HepG2 (cell line): ENCODE measurements at regions not wholly inside any gene's neighbourhood (a gene's known extent, or its start where the extent isn't known, plus 50 kb on each side); places are given as distances from the start of the nearest gene placed in this dataset.

Experiments
- ATAC-seq: fragments of 200-7000 bp; cut with Tn5 transposase; 3 replicates; pipeline ENCODE4 v1.9.1; 2020; ENCODE audit warnings: mild to moderate bottlenecking, moderate library complexity
- BruUV-seq: library from RNA; stranded (reverse); fragments of 400-500 nt; replicated peaks from 2 replicates; lab custom pipeline; 2021; lab: Mats Ljungman, UMichigan
- CTCF ChIA-PET: fragments of 300-600 bp; formaldehyde crosslinking; extraction: SDS; loops from one replicate; lab custom pipeline; 2021; ENCODE audit warnings: low total read pairs, inconsistent platforms, low intra/inter-chr PET ratio; lab: Yijun Ruan, JAX
- POLR2A ChIA-PET: fragments of 350-600 bp; sonication (Branson Sonifier 250); formaldehyde crosslinking; loops from one replicate; lab custom pipeline; 2020; ENCODE audit warnings: antibody characterized with exemption, inconsistent platforms; lab: Yijun Ruan, JAX
- DNase-seq: peaks from one replicate; pipeline ENCODE4 v3.0.0-alpha.2; 2015; ENCODE audit warnings: low spot score
- FAIRE-seq: peaks from 3 replicates; lab custom pipeline; 2011; peaks lifted over from hg19 to GRCh38; lab: Jason Lieb, UNC
- H2AFZ ChIP-seq: one replicate; pipeline ENCODE4 v1.6.1; 2011; ENCODE audit warnings: low read length, inconsistent platforms
- H3K27ac ChIP-seq: fragments of 300-600 bp; 3 replicates; pipeline ENCODE4 v1.8.0; 2011; ENCODE audit warnings: mixed run types, mild to moderate bottlenecking, mixed read lengths, low read length, inconsistent platforms; ENCODE audit not compliant: insufficient read depth; ENCODE audit errors: extremely low read length
- H3K27me3 ChIP-seq, 2 experiments: fragments of 200-600 bp in 1 of 2; 2 replicates in 1 of 2; 3 replicates in 1 of 2; pipeline versions ENCODE4 v1.6.0 to v1.8.0; 2011; ENCODE audit warnings: low read length in 2 of 2, mild to moderate bottlenecking in 2 of 2, moderate library complexity in 2 of 2, inconsistent platforms in 1 of 2; ENCODE audit not compliant: insufficient read depth in 2 of 2, control insufficient read depth in 1 of 2
- H3K36me3 ChIP-seq, 2 experiments: fragments of 200-600 bp in 1 of 2; replicated peaks in 1 of 2; 2 replicates in 1 of 2; 3 replicates in 1 of 2; pipeline versions ENCODE4 v1.5.1 to v1.8.0; 2011; ENCODE audit warnings: low read length in 2 of 2, inconsistent platforms in 1 of 2; ENCODE audit not compliant: insufficient read depth in 2 of 2, control insufficient read depth in 1 of 2
- H3K4me1 ChIP-seq: 2 replicates; pipeline ENCODE4 v1.5.1; 2012; ENCODE audit warnings: low read length, inconsistent platforms; ENCODE audit not compliant: insufficient read depth
- H3K4me2 ChIP-seq: 2 replicates; pipeline ENCODE4 v1.6.0; 2011; ENCODE audit warnings: low read depth, low read length, inconsistent platforms
- H3K4me3 ChIP-seq, 3 experiments: fragments of 200-600 bp in 1 of 3; sonication (generic), shearing (Covaris generic) in 1 of 3; replicated peaks in 1 of 3; 2 replicates each; pipeline ENCODE4 v1.5.1; 2011 to 2016; ENCODE audit warnings: low read length in 3 of 3, inconsistent platforms in 2 of 3, low read depth in 2 of 3, mild to moderate bottlenecking in 2 of 3, control low read depth in 1 of 3, mixed read lengths in 1 of 3; ENCODE audit not compliant: insufficient read depth in 1 of 3
- H3K79me2 ChIP-seq: one replicate; pipeline ENCODE4 v1.6.1; 2011; ENCODE audit warnings: low read length, inconsistent platforms; ENCODE audit not compliant: insufficient read depth
- H3K9ac ChIP-seq: 2 replicates; pipeline ENCODE4 v1.6.0; 2011; ENCODE audit warnings: mild to moderate bottlenecking, low read depth, low read length, inconsistent platforms; ENCODE audit not compliant: insufficient read depth
- H3K9me3 ChIP-seq: 2 replicates; pipeline ENCODE4 v1.5.1; 2012; ENCODE audit warnings: mild to moderate bottlenecking, low read length
- H4K20me1 ChIP-seq: 2 replicates; pipeline ENCODE4 v1.6.0; 2011; ENCODE audit warnings: inconsistent platforms, mild to moderate bottlenecking, low read length, moderate library complexity; ENCODE audit not compliant: insufficient read depth
- BCLAF1 ChIP-seq: fragments of 450-650 bp; IDR thresholded peaks from 2 replicates; pipeline ENCODE4 v1.6.1; 2017; ENCODE audit warnings: mild to moderate bottlenecking
- GTF3A ChIP-seq: sonication (generic); formaldehyde crosslinking; conservative IDR thresholded peaks from 2 replicates; pipeline ENCODE4 v1.4.0; 2020; ENCODE audit warnings: mild to moderate bottlenecking, missing genetic modification reagents
- KLF11 ChIP-seq: IDR thresholded peaks from 2 replicates; pipeline ENCODE4 v1.6.1; 2016; ENCODE audit warnings: missing compliant biosample characterization
- NFKBIZ ChIP-seq: IDR thresholded peaks from 2 replicates; pipeline ENCODE4 v1.6.1; 2018; ENCODE audit warnings: missing genetic modification reagents, missing compliant biosample characterization
- NKX3-1 ChIP-seq: sonication (generic); formaldehyde crosslinking; IDR thresholded peaks from 2 replicates; pipeline ENCODE4 v1.5.0; 2020; ENCODE audit warnings: missing genetic modification reagents
- PAX8 ChIP-seq: sonication (generic); formaldehyde crosslinking; IDR thresholded peaks from 2 replicates; pipeline ENCODE4 v1.8.0; 2022; ENCODE audit warnings: mild to moderate bottlenecking, missing genetic modification reagents, borderline replicate concordance
- PHF20 ChIP-seq: sonication (generic); formaldehyde crosslinking; IDR thresholded peaks from 2 replicates; pipeline ENCODE4 v1.5.0; 2020; ENCODE audit warnings: mild to moderate bottlenecking, missing genetic modification reagents
- PHF5A ChIP-seq: IDR thresholded peaks from one replicate; pipeline ENCODE4 v1.6.1; 2018; ENCODE audit warnings: low read depth, missing genetic modification reagents; ENCODE audit not compliant: unreplicated experiment
- SMAD3 ChIP-seq: sonication (generic); formaldehyde crosslinking; IDR thresholded peaks from 2 replicates; pipeline ENCODE4 v1.4.0; 2020; ENCODE audit warnings: missing genetic modification reagents
- ZBTB26 ChIP-seq: IDR thresholded peaks from 2 replicates; pipeline ENCODE4 v1.6.1; 2016; ENCODE audit warnings: missing compliant biosample characterization, missing genetic modification reagents, borderline replicate concordance
- ZC3H4 ChIP-seq: sonication (generic); formaldehyde crosslinking; IDR thresholded peaks from 2 replicates; pipeline ENCODE4 v1.4.0; 2020; ENCODE audit warnings: missing genetic modification reagents, borderline replicate concordance
- ZNF232 ChIP-seq: sonication (generic); formaldehyde crosslinking; IDR thresholded peaks from 2 replicates; pipeline ENCODE4 v1.4.0; 2020; ENCODE audit warnings: missing genetic modification reagents, borderline replicate concordance
- ZNF432 ChIP-seq: sonication (generic); formaldehyde crosslinking; IDR thresholded peaks from 2 replicates; pipeline ENCODE4 v1.5.0; 2020; ENCODE audit warnings: missing genetic modification reagents, mild to moderate bottlenecking, borderline replicate concordance
- ZNF83 ChIP-seq: sonication (generic); formaldehyde crosslinking; IDR thresholded peaks from 2 replicates; pipeline ENCODE4 v1.4.0; 2020; ENCODE audit warnings: missing genetic modification reagents, mild to moderate bottlenecking, borderline replicate concordance
- ZSCAN22 ChIP-seq: sonication (generic); formaldehyde crosslinking; IDR thresholded peaks from 2 replicates; pipeline ENCODE4 v1.4.0; 2020; ENCODE audit warnings: mild to moderate bottlenecking, missing genetic modification reagents
- WGBS: methylation state at CpG from one replicate; pipeline ENCODE4 v1.1.6; 2017; ENCODE audit warnings: low lambda C conversion rate; 5-methylcytosine and 5-hydroxymethylcytosine counted together
- in situ Hi-C: cut with HindIII; loops from 2 replicates; pipeline ENCODE4 v1.10.0; 2017; ENCODE audit warnings: low pct_unique_long_range_greater_than_20kb; ENCODE audit not compliant: extremely low pct_ligation_motif_present
- intact Hi-C: fragments of 100-400 bp; cut with micrococcal nuclease; formaldehyde crosslinking; loops from one replicate; pipeline ENCODE4 v1.10.0; 2022; ENCODE audit not compliant: unreplicated experiment

GRCh38 chrX:42954880-42955279 is 176.9 kb upstream of the PPP1R2C start:
- H3K4me3 ChIP-seq: no peak overlapping the region
- FAIRE-seq: no peak
- no peak for ATAC-seq
- 0% methylated on average over 3 of the region's 3 CpGs for WGBS
- no peaks in the 10 kb centered on the region for H3K4me1 ChIP-seq
- H3K27me3 ChIP-seq: no peaks in the 10 kb centered on the region
- in situ Hi-C loops: no loop called here
- H3K9me3 ChIP-seq: no peaks in the 10 kb centered on the region
- no peak overlapping the region for H3K9ac ChIP-seq
- no peak overlapping the region for H2AFZ ChIP-seq
- POLR2A ChIA-PET: no interaction called here
- TF ChIP-seq ZNF432: no peak
- no peak for TF ChIP-seq ZC3H4 (CRISPR knock-in tag)
- TF ChIP-seq NKX3-1 (CRISPR knock-in tag): no peak
- no peak for TF ChIP-seq NFKBIZ (CRISPR knock-in tag)
- TF ChIP-seq SMAD3: no peak
- no peak for TF ChIP-seq PAX8 (CRISPR knock-in tag)
- no peak for TF ChIP-seq ZBTB26 (CRISPR knock-in tag)
- no peak for TF ChIP-seq ZNF232 (CRISPR knock-in tag)
- no peak for TF ChIP-seq KLF11 (CRISPR knock-in tag)
- no peak for TF ChIP-seq ZSCAN22 (CRISPR knock-in tag)
- no peak for TF ChIP-seq GTF3A (CRISPR knock-in tag)
- TF ChIP-seq BCLAF1: no peak
- no peak for TF ChIP-seq ZNF83
- no peak for TF ChIP-seq PHF5A (CRISPR knock-in tag)
- TF ChIP-seq PHF20: no peak
- TF ChIP-seq, all 625 proteins: peak for 0
- CTCF ChIA-PET: no interaction called here
- H3K4me2 ChIP-seq: no peak overlapping the region
- no peak for DNase-seq
- H3K36me3 ChIP-seq: no peaks in the 10 kb centered on the region
- no peaks in the 10 kb centered on the region for H4K20me1 ChIP-seq
- BruUV-seq: no TSS peak
- intact Hi-C loops: no loop called here
- H3K79me2 ChIP-seq: no peaks in the 10 kb centered on the region
- no peak overlapping the region for H3K27ac ChIP-seq
